IMR-90 (cell line): ENCODE measurements at regions not wholly inside any gene's neighbourhood (a gene's known extent, or its start where the extent isn't known, plus 50 kb on each side); places are given as distances from the start of the nearest gene placed in this dataset.

Source experiments
- ATAC-seq: fragments of 200-7000 bp; cut with Tn5 transposase; 2 replicates; pipeline ENCODE4 v1.9.1; 2020; ENCODE audit warnings: low read depth, mild to moderate bottlenecking, moderate library complexity
- BruUV-seq: library from RNA; stranded (reverse); fragments of 400-500 nt; replicated peaks from 2 replicates; lab custom pipeline; 2021; lab: Mats Ljungman, UMichigan
- CTCF ChIA-PET: fragments of 300-600 bp; formaldehyde crosslinking; extraction: SDS; loops from one replicate; lab custom pipeline; 2021; ENCODE audit warnings: antibody characterized with exemption; lab: Yijun Ruan, JAX
- POLR2A ChIA-PET: fragments of 300-600 bp; sonication (Branson Sonifier 250); formaldehyde crosslinking; loops from one replicate; lab custom pipeline; 2022; ENCODE audit warnings: antibody characterized with exemption; ENCODE audit not compliant: unreplicated experiment; lab: Charles Lee
- DNase-seq: peaks from one replicate; pipeline ENCODE4 v3.0.0; 2013
- H2AFZ ChIP-seq: replicated peaks from 2 replicates; pipeline ENCODE3; 2013; ENCODE audit warnings: low read length, mild to moderate bottlenecking; ENCODE audit not compliant: poor library complexity
- H2AK5ac ChIP-seq: 2 replicates; pipeline ENCODE4 v1.6.1; 2013; ENCODE audit warnings: low read depth, low read length, inconsistent platforms
- H2AK9ac ChIP-seq: replicated peaks from 2 replicates; pipeline ENCODE3; 2013; ENCODE audit warnings: mild to moderate bottlenecking, low read depth, low read length, moderate library complexity; ENCODE audit not compliant: poor library complexity
- H2BK120ac ChIP-seq: 2 replicates; pipeline ENCODE4 v1.6.1; 2013; ENCODE audit warnings: low read depth, low read length, inconsistent platforms
- H2BK15ac ChIP-seq: 3 replicates; pipeline ENCODE4 v1.6.1; 2013; ENCODE audit warnings: low read depth, low read length, inconsistent platforms
- H2BK20ac ChIP-seq: 2 replicates; pipeline ENCODE4 v1.6.1; 2013; ENCODE audit warnings: low read depth, mild to moderate bottlenecking, inconsistent platforms, low read length, moderate library complexity
- H2BK5ac ChIP-seq: 2 replicates; pipeline ENCODE4 v1.6.1; 2013; ENCODE audit warnings: mild to moderate bottlenecking, low read depth, low read length, inconsistent platforms; ENCODE audit not compliant: poor library complexity, severe bottlenecking
- H3K14ac ChIP-seq: replicated peaks from 2 replicates; pipeline ENCODE4 v1.6.1; 2013; ENCODE audit warnings: low read depth, low read length, inconsistent platforms
- H3K18ac ChIP-seq: 2 replicates; pipeline ENCODE4 v1.6.1; 2013; ENCODE audit warnings: low read depth, low read length, control low read depth
- H3K23ac ChIP-seq: 2 replicates; pipeline ENCODE4 v1.6.1; 2013; ENCODE audit warnings: low read depth, low read length, inconsistent platforms
- H3K27ac ChIP-seq: 2 replicates; pipeline ENCODE4 v1.5.1; 2013; ENCODE audit warnings: mild to moderate bottlenecking, control low read depth, low read length; ENCODE audit not compliant: insufficient read depth
- H3K27me3 ChIP-seq: 2 replicates; pipeline ENCODE4 v1.6.1; 2013; ENCODE audit warnings: low read length; ENCODE audit not compliant: control insufficient read depth, insufficient read depth
- H3K36me3 ChIP-seq: 2 replicates; pipeline ENCODE4 v1.6.1; 2013; ENCODE audit warnings: low read length, mixed read lengths; ENCODE audit not compliant: control insufficient read depth, insufficient read depth
- H3K4ac ChIP-seq: 2 replicates; pipeline ENCODE4 v1.6.1; 2013; ENCODE audit warnings: low read depth, low read length, inconsistent platforms
- H3K4me1 ChIP-seq: 2 replicates; pipeline ENCODE4 v1.6.1; 2013; ENCODE audit warnings: low read length, mixed read lengths; ENCODE audit not compliant: control insufficient read depth, insufficient read depth
- H3K4me2 ChIP-seq: 2 replicates; pipeline ENCODE4 v1.6.1; 2013; ENCODE audit warnings: low read depth, mild to moderate bottlenecking, control low read depth, low read length, moderate library complexity
- H3K4me3 ChIP-seq: 2 replicates; pipeline ENCODE4 v1.5.1; 2013; ENCODE audit warnings: low read depth, mild to moderate bottlenecking, control low read depth, low read length, moderate library complexity; ENCODE audit not compliant: insufficient read depth
- H3K56ac ChIP-seq: 2 replicates; pipeline ENCODE4 v1.6.1; 2013; ENCODE audit warnings: low read length, inconsistent platforms; ENCODE audit not compliant: insufficient read depth; ENCODE audit errors: extremely low read depth
- H3K79me1 ChIP-seq, 2 experiments: 2 replicates each; pipeline ENCODE4 v1.6.1; 2013; ENCODE audit warnings: low read length in 2 of 2, inconsistent platforms in 1 of 2, low read depth in 1 of 2
- H3K9ac ChIP-seq: 2 replicates; pipeline ENCODE4 v1.6.1; 2013; ENCODE audit warnings: low read depth, low read length, control low read depth
- H3K9me1 ChIP-seq: 2 replicates; pipeline ENCODE4 v1.6.1; 2013; ENCODE audit warnings: low read length, inconsistent platforms; ENCODE audit not compliant: insufficient read depth
- H3K9me3 ChIP-seq: 2 replicates; pipeline ENCODE4 v1.6.1; 2013; ENCODE audit warnings: low read length; ENCODE audit not compliant: control insufficient read depth, insufficient read depth
- H4K20me1 ChIP-seq: 2 replicates; pipeline ENCODE4 v1.6.1; 2013; ENCODE audit warnings: low read length, inconsistent platforms; ENCODE audit not compliant: insufficient read depth
- H4K5ac ChIP-seq: 2 replicates; pipeline ENCODE4 v1.6.1; 2013; ENCODE audit warnings: mild to moderate bottlenecking, low read depth, low read length, control low read depth
- H4K8ac ChIP-seq, 2 experiments: 2 replicates each; pipeline ENCODE4 v1.6.1; 2013; ENCODE audit warnings: low read depth in 2 of 2, low read length in 2 of 2, control low read depth in 1 of 2, inconsistent platforms in 1 of 2
- H4K91ac ChIP-seq: 2 replicates; pipeline ENCODE4 v1.6.1; 2013; ENCODE audit warnings: low read depth, low read length, inconsistent platforms; ENCODE audit not compliant: insufficient read depth
- FOS ChIP-seq: fragments of 150-350 bp; IDR thresholded peaks from 2 replicates; pipeline ENCODE4 v1.6.1; 2016; ENCODE audit warnings: low read depth, low read length
- MAFK ChIP-seq: IDR thresholded peaks from 2 replicates; pipeline ENCODE4 v1.6.1; 2012; ENCODE audit warnings: low read depth, low read length, improper control_type of control experiment
- WGBS, 2 experiments: methylation state at CpG; one replicate each; pipeline versions ENCODE4 v1.1.5 to v1.1.7; 2013; ENCODE audit warnings: missing lambda C conversion rate in 2 of 2; ENCODE audit not compliant: insufficient read length in 1 of 2; ENCODE audit errors: extremely low coverage in 2 of 2; 5-methylcytosine and 5-hydroxymethylcytosine counted together
- dilution Hi-C: fragments of 300-500 bp; cut with HindIII; formaldehyde crosslinking; loops from one replicate; pipeline ENCODE4 v1.14.3; 2018; ENCODE audit warnings: low sequenced_read_pairs; ENCODE audit not compliant: unreplicated experiment
- in situ Hi-C: fragments of 300-500 bp; cut with MboI; formaldehyde crosslinking; loops from 3 replicates; pipeline ENCODE4 v1.14.3; 2019; ENCODE audit warnings: low sequenced_read_pairs, inconsistent platforms, mixed read lengths
- intact Hi-C: fragments of 100-400 bp; cut with micrococcal nuclease; formaldehyde crosslinking; loops from 2 replicates; pipeline ENCODE4 v1.10.0; 2022

GRCh38 chr1:106924360-106924759 lies 132.1 kb upstream of the PRMT6 start:
- BruUV-seq = no TSS peak
- Histone ChIP-seq H3K79me1 (no peaks in the 10 kb centered on the region), H3K9ac (no peak overlapping the region), H2AK9ac (no peak overlapping the region), H4K20me1 (no peaks in the 10 kb centered on the region), H3K36me3 (no peaks in the 10 kb centered on the region), H4K8ac (no peak overlapping the region), H3K4me1 (no peaks in the 10 kb centered on the region), H4K91ac (no peak overlapping the region), H2BK5ac (no peak overlapping the region), H2AFZ (no peak overlapping the region), H3K18ac (no peak overlapping the region), H3K4me2 (peak overlapping the region; percentile 10; the same call in 1 of the 2 replicates), H2BK15ac (no peak overlapping the region), H2AK5ac (no peak overlapping the region), H3K56ac (no peak overlapping the region), H3K23ac (no peak overlapping the region), H3K4ac (no peak overlapping the region), H4K5ac (no peak overlapping the region), H2BK120ac (no peak overlapping the region), H3K9me1 (no peaks in the 10 kb centered on the region), H3K27ac (no peak overlapping the region), H3K4me3 (no peak overlapping the region), H2BK20ac (no peak overlapping the region), H3K14ac (no peak overlapping the region), H3K27me3 (no peaks in the 10 kb centered on the region), H3K9me3 (no peaks in the 10 kb centered on the region)
- dilution Hi-C loops = no loop called here
- in situ Hi-C loops = no loop called here
- CTCF ChIA-PET = no interaction called here
- peak; percentile 33 for DNase-seq
- peak; percentile 57; the same call in 1 of the 2 replicates for ATAC-seq
- POLR2A ChIA-PET = no interaction called here
- TF ChIP-seq FOS = no peak
- TF ChIP-seq MAFK = peak; percentile 22; the same call in 1 of the 2 replicates
- intact Hi-C loops = no loop called here
- WGBS, 2 experiments = no CpG with 5 or more reads among the region's 5 CpGs
